ENCODE measurements at regions not wholly inside any gene's neighbourhood (a gene's known extent, or its start where the extent isn't known, plus 50 kb on each side); places are given as distances from the start of the nearest gene placed in this dataset.

- DNase-seq, result no peak
Observed at GRCh38 chr12:46131732-46132469, 136.9 kb downstream of the SLC38A1 start.

DNA sequence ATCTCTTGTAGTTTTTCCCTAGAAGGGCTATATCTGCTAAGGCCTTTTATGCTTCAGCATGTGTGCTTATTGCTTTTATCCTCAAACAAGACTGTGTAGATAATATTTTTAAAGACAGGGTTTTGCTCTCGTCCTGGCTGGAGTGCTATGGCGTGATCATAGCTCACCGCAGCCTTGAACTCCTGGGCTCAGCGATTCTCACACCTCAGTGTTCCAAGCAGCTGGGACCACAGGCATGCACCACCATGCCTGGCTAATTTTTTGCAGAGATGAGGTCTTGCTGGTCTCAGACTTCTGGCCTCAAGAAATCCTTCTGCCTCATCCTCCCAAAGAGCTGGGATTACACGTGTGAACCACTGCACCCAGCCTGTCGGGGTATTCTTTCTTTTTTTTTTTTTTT lies 137.3 kb upstream of the SCAF11 start:
- DNase-seq, result no peak

GRCh38 chr12:46126050-46126727 lies 135.8 kb upstream of the SCAF11 start:
- no peak for DNase-seq

- peak; percentile 71 for DNase-seq
Observed at GRCh38 chr12:46124848-46125619, 134.7 kb upstream of the SCAF11 start.

GRCh38 chr12:46124132-46124847 lies 133.9 kb upstream of the SCAF11 start:
- no peak for DNase-seq

- no peak for DNase-seq
Observed at GRCh38 chr12:46112364-46112763, 122.0 kb upstream of the SCAF11 start.

- DNase-seq, result no peak
Observed at GRCh38 chr12:46111715-46112114, 121.3 kb upstream of the SCAF11 start.

- no peak for DNase-seq
Observed at GRCh38 chr12:46110928-46111699, 120.7 kb upstream of the SCAF11 start.

GRCh38 chr12:46110223-46110611 lies 119.8 kb upstream of the SCAF11 start:
- no peak for DNase-seq

GRCh38 chr12:46109343-46110222 lies 119.2 kb upstream of the SCAF11 start:
- DNase-seq, result no peak

GRCh38 chr12:46108721-46109120 lies 118.3 kb upstream of the SCAF11 start:
- no peak for DNase-seq

DNA sequence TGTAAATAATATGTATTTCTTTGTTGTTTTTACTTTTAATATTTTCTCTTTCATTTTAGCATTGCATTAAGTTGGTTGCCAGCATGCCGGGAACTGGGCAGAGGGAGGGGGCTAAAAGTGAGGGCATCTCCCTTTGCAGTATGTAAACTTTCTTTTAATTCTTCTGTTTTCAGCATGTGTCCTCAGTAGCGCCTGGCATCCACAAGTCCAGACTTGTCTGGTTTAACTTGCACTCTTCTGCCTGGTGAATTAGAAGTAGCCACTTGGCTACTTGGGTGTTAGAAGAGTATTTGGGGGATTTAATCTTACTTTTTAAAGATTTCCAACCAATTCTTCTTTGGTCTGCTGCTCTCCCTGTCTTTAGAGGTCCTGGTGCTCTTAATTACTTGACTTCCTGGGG lies 117.2 kb upstream of the SCAF11 start:
- DNase-seq, result no peak

DNA sequence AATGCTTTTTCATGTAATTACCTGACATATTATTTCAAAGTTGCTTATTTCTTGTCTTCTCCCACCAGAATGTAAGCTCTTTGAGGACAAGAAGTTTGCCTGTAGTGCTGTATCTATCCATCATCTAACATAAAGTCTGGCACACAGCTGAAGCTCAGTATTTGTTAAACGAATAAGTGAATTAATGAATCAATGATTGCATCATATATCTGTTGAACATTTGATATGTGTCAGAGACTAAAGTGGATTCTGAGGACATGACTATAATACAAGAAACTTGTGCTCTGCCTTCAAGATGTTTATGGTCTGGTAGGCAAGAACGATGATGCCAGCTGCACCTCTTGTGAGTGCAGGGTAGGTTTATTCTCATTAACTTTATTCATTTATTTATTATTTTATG lies 115.4 kb upstream of the SCAF11 start:
- no peak for DNase-seq

DNA sequence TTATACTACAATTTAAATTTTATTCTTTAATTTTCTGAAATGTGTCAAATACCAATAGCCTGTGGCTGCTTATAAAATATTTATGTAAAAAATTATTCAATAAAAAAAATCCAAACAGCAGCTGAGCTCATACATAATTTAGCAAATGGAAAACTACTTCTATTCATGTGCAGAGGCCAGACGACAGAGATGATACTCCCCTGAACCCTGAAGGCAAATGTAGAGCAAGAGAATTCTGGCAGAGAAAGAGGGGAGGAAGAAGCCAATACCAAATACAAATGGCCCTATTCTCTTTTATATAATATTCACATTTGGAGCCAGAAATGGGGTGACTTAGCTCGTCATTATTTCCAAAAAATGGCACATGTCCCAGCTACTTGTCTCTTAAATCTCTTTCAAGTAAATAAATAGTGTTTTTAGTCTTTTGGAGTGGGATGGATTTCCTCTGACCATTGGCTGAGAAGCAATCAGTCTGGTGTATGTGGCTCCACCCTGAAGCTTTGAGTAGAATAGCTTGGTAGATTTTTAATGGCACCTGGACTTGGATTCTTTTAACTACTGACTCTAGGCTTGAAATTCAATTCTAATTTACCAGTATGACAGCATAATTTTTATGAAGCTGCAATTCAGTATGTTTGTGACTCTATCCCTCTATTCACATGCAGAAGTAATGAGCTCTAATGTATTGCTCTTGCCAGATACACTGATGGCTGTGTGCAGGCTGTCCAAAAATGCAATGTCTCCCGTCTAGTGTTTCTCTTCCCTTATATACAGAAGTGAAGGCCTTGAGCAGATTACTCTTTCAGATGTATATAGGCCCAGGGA lies 113.4 kb upstream of the SCAF11 start:
- DNase-seq, result no peak

GRCh38 chr12:46101485-46101869 lies 111.1 kb upstream of the SCAF11 start:
- DNase-seq, result no peak

GRCh38 chr12:46100551-46101484 lies 110.4 kb upstream of the SCAF11 start:
- no peak for DNase-seq

- no peak for DNase-seq
Observed at GRCh38 chr12:46089414-46090162, 99.2 kb upstream of the SCAF11 start.

DNA sequence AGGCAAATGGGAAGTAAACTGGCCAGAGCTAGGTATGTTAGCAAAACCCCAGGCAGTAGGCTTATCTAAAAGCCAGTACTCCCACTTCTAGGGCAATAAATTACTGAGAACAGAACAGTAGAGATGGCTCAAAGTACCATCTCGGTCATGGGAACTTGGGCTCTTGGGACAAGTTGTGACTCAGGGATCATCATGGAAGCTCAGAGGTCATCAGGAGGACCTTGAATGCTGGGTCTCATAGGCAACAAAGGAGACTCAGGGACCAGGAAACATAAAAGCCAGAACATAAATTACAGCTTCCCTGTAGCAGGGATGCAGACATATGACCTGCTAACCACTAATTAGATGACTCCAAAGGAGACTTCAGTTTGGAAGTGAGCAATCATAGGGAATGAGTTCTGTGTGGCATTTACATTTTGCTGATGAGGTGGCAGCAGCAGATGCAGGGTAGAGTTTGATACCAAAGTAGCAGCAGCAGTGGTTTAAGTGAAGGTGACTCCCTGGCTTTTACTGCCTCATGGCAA lies 97.6 kb upstream of the SCAF11 start:
- no peak for DNase-seq
